SK-N-SH treated with all-trans-retinoic acid at 6 μM for 48 hours (cell line): ENCODE measurements at regions not wholly inside any gene's neighbourhood (a gene's known extent, or its start where the extent isn't known, plus 50 kb on each side); places are given as distances from the start of the nearest gene placed in this dataset.

Source experiments
- ATAC-seq: fragments of 200-7000 bp; cut with Tn5 transposase; 3 replicates; pipeline ENCODE4 v1.9.1; 2020; ENCODE audit warnings: mild to moderate bottlenecking, moderate library complexity
- ARNTL ChIP-seq: fragments of 450-650 bp; formaldehyde crosslinking; IDR thresholded peaks from 2 replicates; pipeline ENCODE4 v1.5.0; 2020; ENCODE audit warnings: low read depth, mild to moderate bottlenecking, moderate library complexity, borderline replicate concordance
- BACH2 ChIP-seq: fragments of 250-450 bp; sonication (Bioruptor Pico); IDR thresholded peaks from 2 replicates; pipeline ENCODE4 v1.9.0; 2021; ENCODE audit warnings: mild to moderate bottlenecking, borderline replicate concordance
- CSDC2 ChIP-seq: fragments of 250-450 bp; sonication (Bioruptor Pico); IDR thresholded peaks from 2 replicates; pipeline ENCODE4 v1.5.0; 2020; ENCODE audit warnings: mild to moderate bottlenecking, moderate library complexity
- ESRRG ChIP-seq: fragments of 250-450 bp; sonication (Bioruptor Pico); IDR thresholded peaks from 2 replicates; pipeline ENCODE4 v1.6.1; 2021; ENCODE audit warnings: mild to moderate bottlenecking
- GLIS3 ChIP-seq: fragments of 250-450 bp; sonication (Bioruptor Pico); IDR thresholded peaks from 2 replicates; pipeline ENCODE4 v1.5.0; 2020; ENCODE audit warnings: mild to moderate bottlenecking, moderate library complexity
- ISL1 ChIP-seq: fragments of 250-450 bp; sonication (Bioruptor Pico); IDR thresholded peaks from 2 replicates; pipeline ENCODE4 v2.1.2; 2022; ENCODE audit warnings: mild to moderate bottlenecking, moderate library complexity
- OSR1 ChIP-seq: fragments of 250-450 bp; sonication (Bioruptor Pico); IDR thresholded peaks from 2 replicates; pipeline ENCODE4 v1.8.0; 2022; ENCODE audit warnings: moderate library complexity, mild to moderate bottlenecking, inconsistent platforms
- PATZ1 ChIP-seq: fragments of 250-450 bp; sonication (Bioruptor Pico); IDR thresholded peaks from 2 replicates; pipeline ENCODE4 v1.8.0; 2020; ENCODE audit warnings: mild to moderate bottlenecking, moderate library complexity, borderline replicate concordance
- POU6F1 ChIP-seq: fragments of 250-450 bp; sonication (Bioruptor Pico); IDR thresholded peaks from 2 replicates; pipeline ENCODE4 v1.8.0; 2021; ENCODE audit warnings: low read depth, mild to moderate bottlenecking, moderate library complexity, borderline replicate concordance
- PPARA ChIP-seq: fragments of 250-450 bp; sonication (Bioruptor Pico); IDR thresholded peaks from 2 replicates; pipeline ENCODE4 v1.5.0; 2020; ENCODE audit warnings: mild to moderate bottlenecking, borderline replicate concordance
- SNAI2 ChIP-seq: fragments of 250-450 bp; sonication (Bioruptor Pico); IDR thresholded peaks from 2 replicates; pipeline ENCODE4 v1.5.0; 2020; ENCODE audit warnings: mild to moderate bottlenecking, moderate library complexity
- TCF4 ChIP-seq: fragments of 250-450 bp; sonication (Bioruptor Pico); IDR thresholded peaks from 2 replicates; pipeline ENCODE4 v1.8.0; 2021; ENCODE audit warnings: mild to moderate bottlenecking, moderate library complexity, borderline replicate concordance
- TOX ChIP-seq: fragments of 250-450 bp; sonication (Bioruptor Pico); IDR thresholded peaks from 2 replicates; pipeline ENCODE4 v1.8.0; 2021; ENCODE audit warnings: mild to moderate bottlenecking, moderate library complexity, borderline replicate concordance
- TSHZ2 ChIP-seq: fragments of 250-450 bp; sonication (Bioruptor Pico); IDR thresholded peaks from 2 replicates; pipeline ENCODE4 v1.5.0; 2020; ENCODE audit warnings: mild to moderate bottlenecking, moderate library complexity
- ZC3H10 ChIP-seq: fragments of 250-450 bp; sonication (Bioruptor Pico); IDR thresholded peaks from 2 replicates; pipeline ENCODE4 v1.5.1; 2021; ENCODE audit warnings: mild to moderate bottlenecking, moderate library complexity
- ZFP30 ChIP-seq: fragments of 450-650 bp; formaldehyde crosslinking; IDR thresholded peaks from 2 replicates; pipeline ENCODE4 v1.5.0; 2022; ENCODE audit warnings: mild to moderate bottlenecking, moderate library complexity
- ZNF70 ChIP-seq: fragments of 450-650 bp; formaldehyde crosslinking; IDR thresholded peaks from 2 replicates; pipeline ENCODE4 v1.5.0; 2020; ENCODE audit warnings: mild to moderate bottlenecking, moderate library complexity
- ZNF8 ChIP-seq: fragments of 450-650 bp; formaldehyde crosslinking; IDR thresholded peaks from 2 replicates; pipeline ENCODE4 v1.5.0; 2020; ENCODE audit warnings: mild to moderate bottlenecking, moderate library complexity

- TF ChIP-seq TOX (CRISPR knock-in tag) (no peak), SNAI2 (CRISPR knock-in tag) (no peak), POU6F1 (no peak)
These were observed 814.6 kb downstream of the SLC4A3 start (continued) for GRCh38 chr2:220442012-220442411.

- TF ChIP-seq ESRRG = no peak
- TF ChIP-seq PATZ1 (CRISPR knock-in tag) = no peak
- no peak for TF ChIP-seq ZNF70
- no peak for TF ChIP-seq ZNF8 (CRISPR knock-in tag)
- TF ChIP-seq ARNTL (CRISPR knock-in tag) = no peak
- no peak for TF ChIP-seq BACH2
- no peak for TF ChIP-seq CSDC2 (CRISPR knock-in tag)
- TF ChIP-seq TCF4 = no peak
- no peak for TF ChIP-seq SNAI2 (CRISPR knock-in tag)
- ATAC-seq = no peak; the same call in 2 of the 3 replicates
These were observed 818.1 kb downstream of the SLC4A3 start for GRCh38 chr2:220445429-220446105.

- TF ChIP-seq POU6F1 (no peak), ESRRG (no peak)
- no peak for ATAC-seq
These were observed 818.8 kb downstream of the SLC4A3 start for GRCh38 chr2:220446106-220446712.

GRCh38 chr2:220450846-220451245, 823.4 kb downstream of the SLC4A3 start:
- ATAC-seq = no peak
- TF ChIP-seq ISL1 (CRISPR knock-in tag) (no peak), ARNTL (CRISPR knock-in tag) (no peak), ZFP30 (no peak), TOX (CRISPR knock-in tag) (no peak), OSR1 (CRISPR knock-in tag) (no peak)

GRCh38 chr2:220451438-220451837, 824.0 kb downstream of the SLC4A3 start:
- TF ChIP-seq PATZ1 (CRISPR knock-in tag) (no peak), ISL1 (CRISPR knock-in tag) (no peak), POU6F1 (no peak), PPARA (no peak), ZC3H10 (CRISPR knock-in tag) (no peak), GLIS3 (CRISPR knock-in tag) (no peak), TCF4 (no peak), SNAI2 (CRISPR knock-in tag) (no peak), TSHZ2 (CRISPR knock-in tag) (no peak), ZNF70 (no peak)
- no peak for ATAC-seq
